ENCODE measurements at regions not wholly inside any gene's neighbourhood (a gene's known extent, or its start where the extent isn't known, plus 50 kb on each side); places are given as distances from the start of the nearest gene placed in this dataset.

DNA sequence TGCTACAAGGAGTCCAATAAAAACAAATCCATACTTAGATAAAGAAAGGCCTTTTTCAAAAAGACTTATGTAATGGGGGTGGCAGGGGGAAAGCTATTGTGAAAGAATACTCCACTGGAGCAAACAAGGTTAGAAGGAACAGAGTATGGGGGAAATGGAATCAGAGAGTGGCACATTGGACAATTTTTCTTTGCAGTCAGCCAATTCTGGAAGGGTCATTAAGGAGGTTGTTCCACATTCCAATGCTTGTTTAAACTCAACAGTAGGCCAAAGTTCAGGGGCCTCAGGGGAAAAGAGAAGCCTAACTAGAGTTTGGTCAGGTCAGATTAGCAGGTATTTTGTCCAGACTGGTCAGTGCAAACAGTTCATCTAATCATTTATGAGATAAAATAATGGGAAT is 105.2 kb upstream of the RESF1 start:
- peaks cover 0 to 13% (median 0%) of the 10 kb centered on the region in 3 donors for H3K9me3 ChIP-seq
- H3K4me1 ChIP-seq, result no peaks in the 10 kb centered on the region
- H3K4me3 ChIP-seq, result no peak overlapping the region
- no peak overlapping the region for H3K27ac ChIP-seq
- ATAC-seq, result peak; percentile 41
- TF ChIP-seq POLR2A (IDR thresholded peaks at IDR 0.05) (no peak), EP300 (IDR thresholded peaks at IDR 0.05) (no peak)
- TF ChIP-seq, protein P1, sequence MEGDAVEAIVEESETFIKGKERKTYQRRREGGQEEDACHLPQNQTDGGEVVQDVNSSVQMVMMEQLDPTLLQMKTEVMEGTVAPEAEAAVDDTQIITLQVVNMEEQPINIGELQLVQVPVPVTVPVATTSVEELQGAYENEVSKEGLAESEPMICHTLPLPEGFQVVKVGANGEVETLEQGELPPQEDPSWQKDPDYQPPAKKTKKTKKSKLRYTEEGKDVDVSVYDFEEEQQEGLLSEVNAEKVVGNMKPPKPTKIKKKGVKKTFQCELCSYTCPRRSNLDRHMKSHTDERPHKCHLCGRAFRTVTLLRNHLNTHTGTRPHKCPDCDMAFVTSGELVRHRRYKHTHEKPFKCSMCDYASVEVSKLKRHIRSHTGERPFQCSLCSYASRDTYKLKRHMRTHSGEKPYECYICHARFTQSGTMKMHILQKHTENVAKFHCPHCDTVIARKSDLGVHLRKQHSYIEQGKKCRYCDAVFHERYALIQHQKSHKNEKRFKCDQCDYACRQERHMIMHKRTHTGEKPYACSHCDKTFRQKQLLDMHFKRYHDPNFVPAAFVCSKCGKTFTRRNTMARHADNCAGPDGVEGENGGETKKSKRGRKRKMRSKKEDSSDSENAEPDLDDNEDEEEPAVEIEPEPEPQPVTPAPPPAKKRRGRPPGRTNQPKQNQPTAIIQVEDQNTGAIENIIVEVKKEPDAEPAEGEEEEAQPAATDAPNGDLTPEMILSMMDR (IDR thresholded peaks at IDR 0.05), result no peak
- no peaks in the 10 kb centered on the region for H3K36me3 ChIP-seq
- no peaks in the 10 kb centered on the region for H3K27me3 ChIP-seq

DNA sequence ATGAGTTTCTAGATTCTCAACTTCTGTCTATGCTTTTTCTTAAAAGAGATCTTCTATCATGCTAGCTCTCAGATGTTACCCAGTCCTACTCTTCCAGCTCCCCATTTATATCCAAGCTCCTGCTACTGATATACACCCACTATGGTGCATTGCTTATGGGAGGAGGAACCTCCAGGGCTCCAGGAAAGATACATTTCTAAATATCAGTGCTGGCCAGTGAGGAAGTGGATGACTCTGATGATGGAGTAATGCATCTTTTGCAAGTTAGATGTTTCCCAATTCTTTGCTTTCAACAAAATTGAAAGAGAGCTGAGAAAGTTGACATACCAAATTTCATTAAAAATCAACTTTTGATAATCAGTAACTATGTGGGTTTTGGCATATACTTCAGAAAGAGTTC is 105.7 kb upstream of the RESF1 start:
- Histone ChIP-seq H3K4me1 (no peaks in the 10 kb centered on the region), H3K36me3 (no peaks in the 10 kb centered on the region), H3K27ac (no peak overlapping the region), H3K4me3 (no peak overlapping the region), H3K9me3 (peaks cover 0 to 17% (median 0%) of the 10 kb centered on the region in 3 donors), H3K27me3 (no peaks in the 10 kb centered on the region)
- peak; percentile 55 for ATAC-seq
- TF ChIP-seq EP300 (IDR thresholded peaks at IDR 0.05), result no peak
- TF ChIP-seq, protein P1 (IDR thresholded peaks at IDR 0.05), result no peak

DNA sequence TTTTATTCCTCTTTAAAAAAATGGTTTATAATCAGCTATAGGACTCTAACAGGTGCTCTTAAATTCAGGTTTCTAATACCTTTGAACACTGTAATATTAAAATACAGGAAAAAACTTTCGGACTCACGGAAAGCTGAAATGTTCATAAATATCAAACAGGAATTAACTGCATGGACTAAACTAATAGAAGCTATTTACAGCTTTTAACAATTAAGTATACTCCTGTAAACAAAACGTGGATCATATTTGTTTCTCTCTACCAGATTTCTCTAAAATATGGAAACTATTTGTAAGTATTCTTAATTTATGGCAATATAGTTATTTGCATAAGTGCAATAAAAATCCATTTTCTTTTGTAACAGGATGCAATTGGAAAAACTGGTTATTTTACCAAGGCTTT is 108.9 kb upstream of the RESF1 start:
- no peak overlapping the region for H3K27ac ChIP-seq
- no peaks in the 10 kb centered on the region for H3K27me3 ChIP-seq
- peaks cover 0 to 30% (median 0%) of the 10 kb centered on the region in 3 donors for H3K9me3 ChIP-seq
- 53 to 59% methylated on average over 3 of the region's 3 CpGs for WGBS, 2 donors (ENCODE audit: low coverage in 1 of 2)
- ATAC-seq, result no peak
- H3K36me3 ChIP-seq, result no peaks in the 10 kb centered on the region
- H3K4me1 ChIP-seq, result no peaks in the 10 kb centered on the region
- TF ChIP-seq EP300 (IDR thresholded peaks at IDR 0.05), result no peak
- no peak for TF ChIP-seq POLR2A (IDR thresholded peaks at IDR 0.05)
- no peak overlapping the region for H3K4me3 ChIP-seq

DNA sequence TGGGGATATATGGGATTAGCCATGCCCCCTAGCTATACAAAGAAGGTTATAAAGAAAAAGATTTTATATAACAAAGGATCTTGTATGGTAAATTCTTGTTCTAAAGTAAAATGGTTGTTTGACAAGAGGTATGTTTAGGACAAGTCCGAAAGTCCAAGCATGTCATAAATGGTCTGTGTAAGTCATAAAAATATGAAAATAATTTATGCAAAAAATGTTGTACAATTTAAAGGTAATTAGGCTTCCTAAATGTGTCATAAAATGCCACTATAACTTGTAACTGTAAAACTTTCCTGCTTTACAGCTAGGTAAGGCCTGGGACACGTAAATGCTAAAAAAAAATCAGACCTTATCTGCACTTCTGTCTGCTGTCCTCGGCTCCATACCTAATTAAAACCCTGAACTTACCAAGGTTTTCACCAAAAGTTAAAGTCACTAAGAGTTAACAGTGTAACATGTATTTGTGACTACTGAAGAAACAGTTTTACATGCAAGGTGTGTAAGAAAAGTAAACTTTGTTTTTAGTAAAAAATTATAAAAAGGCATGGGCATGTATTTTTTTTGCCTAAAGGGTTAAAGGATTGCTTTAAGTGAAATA is 110.0 kb upstream of the RESF1 start:
- Histone ChIP-seq H3K9me3 (peaks cover 0 to 30% (median 0%) of the 10 kb centered on the region in 3 donors), H3K36me3 (no peaks in the 10 kb centered on the region), H3K4me1 (no peaks in the 10 kb centered on the region), H3K27ac (no peak overlapping the region), H3K27me3 (no peaks in the 10 kb centered on the region), H3K4me3 (no peak overlapping the region)
- 64 to 73% methylated on average over 3 of the region's 3 CpGs for WGBS, 2 donors (ENCODE audit: low coverage in 1 of 2)
- ATAC-seq, result no peak
- no peak for TF ChIP-seq EP300 (IDR thresholded peaks at IDR 0.05)
- no peak for TF ChIP-seq POLR2A (IDR thresholded peaks at IDR 0.05)
- TF ChIP-seq POLR2AphosphoS5 (IDR thresholded peaks at IDR 0.05), result no peak
- TF ChIP-seq, protein P1 (IDR thresholded peaks at IDR 0.05), result no peak

DNA sequence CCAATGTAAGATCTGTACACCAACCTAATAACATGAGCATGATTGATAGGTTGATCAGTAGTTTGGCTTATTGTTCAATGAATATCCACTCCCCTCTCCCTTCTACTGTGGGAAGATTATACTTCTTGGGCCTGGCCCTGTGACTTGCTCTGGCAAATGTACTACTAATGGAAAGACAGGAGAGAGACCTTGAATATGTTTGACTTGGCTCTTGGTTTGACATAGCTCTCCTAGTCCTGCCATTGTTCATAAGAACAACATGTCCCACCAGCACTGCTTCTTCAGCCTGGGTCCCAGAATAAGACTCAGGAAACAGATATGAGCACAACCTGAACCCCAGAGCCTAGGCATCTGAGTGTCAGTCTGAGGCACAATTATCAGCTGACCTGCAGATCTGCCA is 112.8 kb upstream of the RESF1 start:
- TF ChIP-seq EP300 (IDR thresholded peaks at IDR 0.05) (no peak), POLR2AphosphoS5 (IDR thresholded peaks at IDR 0.05) (no peak), POLR2A (IDR thresholded peaks at IDR 0.05) (no peak)
- TF ChIP-seq, protein P1 (IDR thresholded peaks at IDR 0.05), result no peak
- H3K9me3 ChIP-seq, result peaks cover 0 to 30% (median 0%) of the 10 kb centered on the region in 3 donors
- H3K4me3 ChIP-seq, result no peak overlapping the region
- H3K27me3 ChIP-seq, result no peaks in the 10 kb centered on the region
- H3K27ac ChIP-seq, result no peak overlapping the region
- H3K36me3 ChIP-seq, result no peaks in the 10 kb centered on the region
- H3K4me1 ChIP-seq, result no peaks in the 10 kb centered on the region
- no peak for ATAC-seq
